Mammary epithelial cell (primary cell): ENCODE measurements at regions not wholly inside any gene's neighbourhood (a gene's known extent, or its start where the extent isn't known, plus 50 kb on each side); places are given as distances from the start of the nearest gene placed in this dataset.

Experiments used
- CTCF ChIP-seq, 2 donors: IDR thresholded peaks in 1 of 2; conservative IDR thresholded peaks in 1 of 2; 2 replicates each; pipeline ENCODE4 v1.5.1; 2011 to 2012; ENCODE audit warnings: inconsistent platforms in 2 of 2, low read length in 2 of 2, mild to moderate bottlenecking in 2 of 2, control low read depth in 1 of 2, low read depth in 1 of 2; ENCODE audit not compliant: insufficient read depth in 1 of 2; ENCODE audit errors: extremely low read depth in 1 of 2
- EZH2 ChIP-seq: IDR thresholded peaks from 2 replicates; pipeline ENCODE4 v1.6.1; 2012; ENCODE audit warnings: low read length, inconsistent platforms, borderline replicate concordance

DNA sequence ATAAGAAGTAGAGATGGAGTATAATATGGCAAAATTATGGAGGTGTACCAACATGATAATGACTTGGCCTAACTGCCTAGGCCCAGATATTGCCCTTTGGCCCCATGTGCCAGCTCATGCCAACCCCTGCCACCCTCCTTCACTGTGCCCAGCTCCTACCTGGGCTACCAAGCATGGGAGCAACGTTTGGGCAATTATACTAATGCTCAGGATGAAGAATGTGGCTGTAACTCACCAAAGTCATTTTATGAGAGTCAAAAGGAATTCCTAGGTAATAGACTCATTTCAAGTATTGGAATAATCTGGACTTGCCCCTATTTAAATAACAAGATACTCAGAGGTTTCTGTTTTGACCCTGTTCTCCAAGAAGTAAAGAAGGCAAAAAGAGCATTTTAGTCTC lies 240.2 kb upstream of the IL12A start:
- TF ChIP-seq CTCF (conservative IDR thresholded peaks at IDR 0.05 in 1 of 2, IDR thresholded peaks at IDR 0.05 in 1 of 2; ENCODE audit: extremely low read depth in 1 of 2, insufficient read depth in 1 of 2, low read depth in 1 of 2, low read length in 2 of 2) (no peak), EZH2 (no peak)
